Stimulated activated effector memory CD8-positive, alpha-beta T cell treated with anti-CD3 and anti-CD28 coated beads, Interleukin-12 subunit alpha, Interleukin-12 subunit beta, amount 100 ng/mL, for 72 hours (primary cell): ENCODE measurements at regions not wholly inside any gene's neighbourhood (a gene's known extent, or its start where the extent isn't known, plus 50 kb on each side); places are given as distances from the start of the nearest gene placed in this dataset.
"Not testable (repeated sequence)": the region's sequence is repeated elsewhere in the genome, so short reads cannot be mapped to it uniquely, and the experiment has no call there.

Source experiments
- ATAC-seq: fragments of 150-1000 bp; cut with Tn5 transposase; 2 replicates; pipeline ENCODE4 v1.10.0; 2021
- DNase-seq, 2 donors: peaks; one replicate each; pipeline ENCODE4 v3.0.0; 2021 to 2022; ENCODE audit warnings: low spot score in 2 of 2
- H3K27ac Mint-ChIP-seq: one replicate; pipeline ENCODE4 v1.8.0; 2022; ENCODE audit warnings: mild to moderate bottlenecking, mixed read lengths
- H3K36me3 Mint-ChIP-seq: one replicate; pipeline ENCODE4 v1.8.0; 2022; ENCODE audit warnings: mild to moderate bottlenecking, mixed read lengths
- H3K4me1 Mint-ChIP-seq: one replicate; pipeline ENCODE4 v1.8.0; 2022; ENCODE audit warnings: mixed read lengths
- H3K4me3 Mint-ChIP-seq: one replicate; pipeline ENCODE4 v1.8.0; 2022; ENCODE audit warnings: mild to moderate bottlenecking, mixed read lengths
- H3K9me3 Mint-ChIP-seq: one replicate; pipeline ENCODE4 v1.8.0; 2022; ENCODE audit warnings: mixed read lengths

DNA sequence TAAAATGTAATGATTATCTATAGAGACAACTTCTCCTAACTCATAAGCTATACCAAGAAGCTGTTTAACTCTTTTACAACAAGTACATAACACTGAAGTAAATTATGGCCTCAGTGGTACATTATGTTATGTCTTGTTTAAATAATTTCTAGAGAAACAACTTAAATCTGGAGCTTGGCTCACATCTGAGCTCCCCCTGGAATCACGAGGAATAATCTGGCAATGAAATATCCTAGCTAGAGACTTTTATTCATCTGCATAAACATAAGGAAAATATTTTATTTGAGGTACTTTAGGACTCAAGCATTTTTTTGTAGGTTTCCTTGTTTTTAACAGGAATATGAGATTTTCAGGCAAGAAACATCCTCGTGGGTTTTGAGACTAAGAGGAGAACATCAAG, 354.7 kb upstream of the SLC7A11 start:
- no peaks in the 10 kb centered on the region for H3K4me1 Mint-ChIP-seq
- H3K27ac Mint-ChIP-seq: no peak overlapping the region
- no peaks in the 10 kb centered on the region for H3K9me3 Mint-ChIP-seq
- H3K4me3 Mint-ChIP-seq: no peak overlapping the region
- DNase-seq (no peak), ATAC-seq (no peak)
- H3K36me3 Mint-ChIP-seq: no peaks in the 10 kb centered on the region

- ATAC-seq (no peak), DNase-seq (no peak)
- no peaks in the 10 kb centered on the region for H3K9me3 Mint-ChIP-seq
- no peaks in the 10 kb centered on the region for H3K4me1 Mint-ChIP-seq
- no peaks in the 10 kb centered on the region for H3K36me3 Mint-ChIP-seq
- no peak overlapping the region for H3K27ac Mint-ChIP-seq
- H3K4me3 Mint-ChIP-seq: no peak overlapping the region
Observed at GRCh38 chr4:138595731-138596460, 353.7 kb upstream of the SLC7A11 start.

- DNase-seq (no peak), ATAC-seq (no peak)
- Mint-ChIP-seq H3K9me3 (no peaks in the 10 kb centered on the region), H3K27ac (no peak overlapping the region), H3K4me1 (no peaks in the 10 kb centered on the region), H3K4me3 (no peak overlapping the region), H3K36me3 (no peaks in the 10 kb centered on the region)
Observed at GRCh38 chr4:138595171-138595570, 353.0 kb upstream of the SLC7A11 start.

- H3K4me3 Mint-ChIP-seq: no peak overlapping the region
- no peaks in the 10 kb centered on the region for H3K9me3 Mint-ChIP-seq
- DNase-seq (no peak), ATAC-seq (no peak)
- H3K27ac Mint-ChIP-seq: no peak overlapping the region
- H3K4me1 Mint-ChIP-seq: no peaks in the 10 kb centered on the region
- H3K36me3 Mint-ChIP-seq: no peaks in the 10 kb centered on the region
Observed at GRCh38 chr4:138592796-138593195, 350.6 kb upstream of the SLC7A11 start.

DNA sequence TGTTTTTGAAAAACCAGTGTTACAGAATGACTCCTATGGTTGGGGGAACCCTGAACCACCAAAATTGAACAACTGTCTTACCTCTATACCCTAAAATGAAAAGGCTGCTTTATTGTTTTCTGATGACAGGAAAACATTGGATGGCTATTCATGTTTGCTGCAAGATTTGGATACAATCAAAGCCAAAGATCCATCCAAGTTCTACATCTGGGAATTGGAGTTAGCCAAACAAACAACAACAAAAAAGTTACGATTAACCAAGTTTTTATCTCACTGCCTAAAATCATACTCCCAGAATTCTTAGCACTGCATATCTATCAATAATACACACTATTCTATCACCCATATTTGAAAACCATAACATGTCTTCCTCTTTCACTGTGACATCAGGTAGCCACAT, 349.7 kb upstream of the SLC7A11 start:
- DNase-seq: no peak
- no peak overlapping the region for H3K27ac Mint-ChIP-seq
- H3K9me3 Mint-ChIP-seq: peaks cover 6% of the 10 kb centered on the region
- no peak for ATAC-seq
- H3K4me1 Mint-ChIP-seq: no peaks in the 10 kb centered on the region
- H3K4me3 Mint-ChIP-seq: no peak overlapping the region
- no peaks in the 10 kb centered on the region for H3K36me3 Mint-ChIP-seq

DNA sequence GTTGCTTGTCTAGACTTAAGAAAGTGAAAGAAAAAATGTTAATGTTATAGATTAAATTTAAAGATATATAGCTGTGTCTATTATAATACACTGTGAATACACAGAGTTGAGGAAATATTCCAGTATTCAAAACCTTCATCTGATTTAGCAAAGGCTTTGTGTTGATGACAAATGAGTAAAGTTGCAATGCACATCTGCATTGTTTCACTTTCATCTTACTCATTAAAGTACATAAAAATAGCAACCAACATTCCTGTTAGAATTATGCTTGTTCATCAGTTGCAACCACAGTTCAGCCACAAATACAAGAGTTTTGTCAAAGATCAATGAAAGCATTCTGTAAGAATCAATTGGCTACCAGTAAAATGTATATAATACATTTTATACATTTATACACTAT, 346.4 kb upstream of the SLC7A11 start:
- no peaks in the 10 kb centered on the region for H3K4me1 Mint-ChIP-seq
- H3K4me3 Mint-ChIP-seq: no peak overlapping the region
- no peaks in the 10 kb centered on the region for H3K36me3 Mint-ChIP-seq
- H3K9me3 Mint-ChIP-seq: peaks cover 23% of the 10 kb centered on the region
- no peak overlapping the region for H3K27ac Mint-ChIP-seq
- ATAC-seq: no peak
- DNase-seq: no peak

DNA sequence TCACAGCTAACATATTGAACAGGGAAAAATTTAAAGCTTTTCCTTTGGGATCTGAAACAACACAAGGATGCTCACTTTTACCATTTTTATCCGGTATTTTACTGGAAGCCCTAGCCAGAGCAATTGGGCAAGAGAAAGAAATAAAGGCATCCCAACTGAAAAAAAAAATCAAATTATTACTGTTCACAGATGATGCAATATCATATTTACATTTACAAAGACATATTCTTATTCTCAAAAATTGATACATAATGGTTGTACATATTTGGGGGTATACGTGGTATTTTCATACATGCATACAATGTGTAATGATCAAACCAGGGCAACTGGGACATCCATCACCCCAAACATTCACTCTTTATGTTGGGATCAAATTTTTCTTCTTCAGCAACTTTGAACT, 337.0 kb upstream of the SLC7A11 start:
- H3K36me3 Mint-ChIP-seq: no peaks in the 10 kb centered on the region
- ATAC-seq (no peak), DNase-seq (no peak)
- H3K9me3 Mint-ChIP-seq: peaks cover 11% of the 10 kb centered on the region
- no peak overlapping the region for H3K4me3 Mint-ChIP-seq
- H3K4me1 Mint-ChIP-seq: no peaks in the 10 kb centered on the region
- H3K27ac Mint-ChIP-seq: no peak overlapping the region

DNA sequence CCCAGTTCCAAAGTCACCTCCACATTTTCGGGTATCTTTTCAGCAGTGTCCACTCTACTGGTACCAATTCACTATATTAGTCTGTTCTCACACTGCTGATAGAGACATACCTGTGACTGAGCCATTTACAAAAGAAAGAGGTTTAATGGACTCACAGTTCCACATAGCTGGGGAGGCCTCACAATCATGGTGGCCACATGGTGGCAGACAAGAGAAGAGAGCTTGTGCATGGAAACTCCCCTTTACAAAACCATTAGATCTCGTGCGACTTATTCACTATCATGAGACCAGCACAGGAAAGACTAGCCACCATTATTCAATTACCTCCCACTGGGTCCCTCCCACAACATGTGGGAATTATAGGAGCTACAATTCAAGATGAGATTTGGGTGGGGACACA, 335.7 kb upstream of the SLC7A11 start:
- H3K36me3 Mint-ChIP-seq, ATAC-seq, DNase-seq, H3K27ac Mint-ChIP-seq, H3K4me3 Mint-ChIP-seq, H3K4me1 Mint-ChIP-seq: not testable (repeated sequence)
- H3K9me3 Mint-ChIP-seq: peaks cover 11% of the 10 kb centered on the region

DNA sequence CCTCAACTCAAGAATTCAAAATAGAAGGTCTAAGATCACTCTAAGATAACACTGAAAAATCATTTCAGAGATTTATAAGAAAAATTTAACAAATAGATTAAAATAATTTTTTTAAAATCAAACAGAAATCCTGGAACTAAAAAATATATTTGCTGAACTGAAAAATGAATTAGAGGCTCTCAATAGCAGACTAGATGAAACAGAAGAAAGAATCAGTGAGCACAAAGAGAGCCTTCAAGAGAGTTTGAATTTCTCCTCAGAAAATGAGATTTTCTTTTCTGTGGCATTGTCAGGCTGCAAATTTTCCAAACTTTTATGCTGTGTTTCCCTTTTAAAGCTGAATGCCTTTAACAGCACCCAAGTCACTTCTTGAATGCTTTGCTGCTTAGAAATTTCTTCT, 335.0 kb upstream of the SLC7A11 start:
- H3K36me3 Mint-ChIP-seq: no peaks in the 10 kb centered on the region
- DNase-seq: no peak
- no peak overlapping the region for H3K4me3 Mint-ChIP-seq
- H3K9me3 Mint-ChIP-seq: peaks cover 15% of the 10 kb centered on the region
- no peaks in the 10 kb centered on the region for H3K4me1 Mint-ChIP-seq
- no peak for ATAC-seq
- H3K27ac Mint-ChIP-seq: no peak overlapping the region

DNA sequence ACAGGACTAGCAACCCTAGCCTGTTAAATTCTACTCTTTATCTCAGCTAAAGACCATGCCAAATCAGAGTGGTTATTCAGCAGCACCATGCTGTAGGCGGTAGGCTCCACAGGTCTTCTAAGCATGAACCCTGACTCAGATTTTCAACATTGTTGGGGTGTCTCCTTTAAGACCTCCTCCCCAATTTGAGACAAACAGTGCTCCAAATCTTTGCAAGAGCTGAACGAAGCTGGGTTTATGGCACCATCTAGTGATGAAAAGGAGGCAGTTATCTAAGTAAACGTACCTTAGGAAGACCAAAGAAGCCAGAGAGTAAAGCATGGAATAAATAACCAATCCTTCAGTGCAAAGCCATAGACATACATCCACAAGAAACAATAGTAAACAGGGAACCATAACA, 334.5 kb upstream of the SLC7A11 start:
- Mint-ChIP-seq H3K4me3 (no peak overlapping the region), H3K36me3 (no peaks in the 10 kb centered on the region), H3K9me3 (peaks cover 15% of the 10 kb centered on the region), H3K4me1 (no peaks in the 10 kb centered on the region), H3K27ac (no peak overlapping the region)
- no peak for ATAC-seq
- DNase-seq: no peak

GRCh38 chr4:138573246-138573645, 331.1 kb upstream of the SLC7A11 start:
- ATAC-seq: no peak
- Mint-ChIP-seq H3K36me3 (no peaks in the 10 kb centered on the region), H3K27ac (no peak overlapping the region), H3K9me3 (peaks cover 11% of the 10 kb centered on the region), H3K4me1 (no peaks in the 10 kb centered on the region), H3K4me3 (no peak overlapping the region)
- no peak for DNase-seq

DNA sequence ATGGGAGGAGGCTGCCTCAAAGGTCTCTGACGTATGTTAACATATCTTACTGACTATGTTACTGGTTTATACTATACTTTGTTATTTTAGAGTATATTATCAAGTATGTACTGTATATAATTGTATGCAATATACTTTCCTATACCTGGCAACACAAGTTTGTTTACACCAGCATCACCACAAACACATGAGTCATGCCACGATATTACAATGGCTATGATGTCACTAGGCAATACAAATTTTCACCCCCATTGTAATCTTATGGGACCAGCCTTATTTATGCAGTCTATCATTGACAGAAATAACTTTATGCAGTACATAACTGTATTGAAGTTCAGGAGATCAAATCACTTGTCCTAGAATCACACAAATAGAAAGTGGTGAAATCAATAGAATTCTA, 329.9 kb upstream of the SLC7A11 start:
- ATAC-seq (no peak), DNase-seq (no peak)
- H3K9me3 Mint-ChIP-seq: peaks cover 3% of the 10 kb centered on the region
- no peak overlapping the region for H3K4me3 Mint-ChIP-seq
- no peak overlapping the region for H3K27ac Mint-ChIP-seq
- H3K36me3 Mint-ChIP-seq: no peaks in the 10 kb centered on the region
- H3K4me1 Mint-ChIP-seq: no peaks in the 10 kb centered on the region

DNA sequence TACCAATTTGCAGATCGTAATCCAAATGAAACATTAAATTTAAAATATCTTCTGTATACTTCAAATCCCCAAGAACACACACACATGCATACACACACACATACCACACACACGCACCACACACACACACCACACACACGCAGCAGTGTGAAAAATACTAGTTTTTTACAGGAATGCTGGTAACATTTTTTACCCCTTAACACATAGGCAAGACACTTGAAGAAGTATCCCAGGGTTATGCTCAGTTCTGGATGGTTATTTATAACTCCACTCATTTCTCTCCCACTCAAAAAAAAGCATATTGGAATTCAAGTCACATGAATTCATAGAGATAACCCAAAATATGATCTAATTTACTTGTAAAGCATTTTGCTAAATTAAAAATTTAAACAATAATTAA, 325.5 kb upstream of the SLC7A11 start:
- no peak overlapping the region for H3K27ac Mint-ChIP-seq
- peaks cover 3% of the 10 kb centered on the region for H3K9me3 Mint-ChIP-seq
- DNase-seq: no peak
- H3K36me3 Mint-ChIP-seq: no peaks in the 10 kb centered on the region
- no peak overlapping the region for H3K4me3 Mint-ChIP-seq
- ATAC-seq: no peak
- no peaks in the 10 kb centered on the region for H3K4me1 Mint-ChIP-seq

DNA sequence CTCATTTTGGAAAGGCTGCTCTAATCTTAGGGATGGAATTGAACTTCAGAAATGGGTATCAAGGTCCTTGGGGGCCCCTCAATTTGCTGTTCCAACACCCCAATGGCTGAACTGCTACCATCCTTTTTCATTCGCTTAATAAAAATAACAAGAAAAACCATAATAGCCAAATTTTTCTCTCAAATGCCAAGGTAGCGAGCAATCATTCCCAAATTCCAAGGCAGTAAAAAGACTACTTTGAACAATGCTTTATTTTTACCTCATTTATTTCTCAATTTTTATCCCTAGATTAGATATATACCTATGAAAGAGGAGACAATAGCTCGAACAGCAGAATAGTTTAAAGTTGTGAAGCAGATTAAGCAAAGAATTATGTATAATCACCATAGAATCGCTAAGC, 323.4 kb upstream of the SLC7A11 start:
- no peaks in the 10 kb centered on the region for H3K36me3 Mint-ChIP-seq
- no peaks in the 10 kb centered on the region for H3K4me1 Mint-ChIP-seq
- no peaks in the 10 kb centered on the region for H3K9me3 Mint-ChIP-seq
- ATAC-seq: no peak
- no peak overlapping the region for H3K4me3 Mint-ChIP-seq
- no peak for DNase-seq
- H3K27ac Mint-ChIP-seq: no peak overlapping the region

DNA sequence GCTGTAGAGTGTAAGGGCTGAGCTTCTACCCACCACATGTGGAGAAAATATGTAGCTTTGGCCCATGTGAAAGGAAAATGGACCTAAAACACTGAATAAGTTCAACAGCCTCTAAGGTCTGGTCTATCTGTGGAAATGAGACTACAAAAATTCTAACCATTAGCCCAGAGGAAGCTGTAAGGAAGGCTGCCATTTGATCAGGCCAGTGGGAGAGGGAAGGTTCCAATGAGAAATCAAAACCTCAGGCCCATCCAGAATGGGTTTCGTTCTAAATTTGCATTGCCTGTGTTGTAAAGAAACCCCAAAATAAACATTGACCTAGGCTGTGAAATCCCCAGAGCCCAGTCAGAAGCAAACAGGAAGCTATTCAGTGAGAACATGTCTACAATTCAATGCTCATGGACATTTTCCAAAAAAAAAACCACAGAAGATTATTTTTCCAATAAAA, 320.4 kb upstream of the SLC7A11 start:
- DNase-seq: no peak
- H3K4me3 Mint-ChIP-seq: no peak overlapping the region
- H3K36me3 Mint-ChIP-seq: no peaks in the 10 kb centered on the region
- no peaks in the 10 kb centered on the region for H3K9me3 Mint-ChIP-seq
- H3K27ac Mint-ChIP-seq: no peak overlapping the region
- no peak for ATAC-seq
- H3K4me1 Mint-ChIP-seq: no peaks in the 10 kb centered on the region

DNA sequence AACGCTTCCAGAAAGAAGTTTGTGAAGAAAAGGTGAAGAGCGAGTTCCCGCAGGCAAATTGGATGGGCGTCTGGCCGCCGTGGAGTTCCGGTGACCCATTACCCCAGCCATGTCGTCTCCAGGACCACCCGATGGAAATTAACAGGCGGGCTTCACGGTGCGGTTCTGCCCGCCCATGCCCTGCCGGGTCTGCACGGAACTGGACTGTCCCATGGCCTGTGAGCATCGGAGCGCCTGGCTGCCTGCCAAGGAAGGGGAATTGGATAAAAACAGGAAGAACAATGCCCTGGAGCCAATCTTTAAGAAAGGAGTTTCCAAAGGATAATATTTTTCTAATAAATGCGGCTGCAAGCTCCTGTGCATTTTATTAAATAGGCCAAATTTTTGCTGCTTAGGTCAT, 319.8 kb upstream of the SLC7A11 start:
- ATAC-seq: no peak
- Mint-ChIP-seq H3K9me3 (peaks cover 1% of the 10 kb centered on the region), H3K27ac (no peak overlapping the region), H3K36me3 (no peaks in the 10 kb centered on the region), H3K4me3 (no peak overlapping the region), H3K4me1 (no peaks in the 10 kb centered on the region)
- no peak for DNase-seq
